Neuron (in vitro differentiated cells): ENCODE measurements at regions not wholly inside any gene's neighbourhood (a gene's known extent, or its start where the extent isn't known, plus 50 kb on each side); places are given as distances from the start of the nearest gene placed in this dataset.
"Not testable (repeated sequence)": the region's sequence is repeated elsewhere in the genome, so short reads cannot be mapped to it uniquely, and the experiment has no call there.

Experiments used
- H2AFZ ChIP-seq: one replicate; pipeline ENCODE4 v1.6.1; 2013; ENCODE audit warnings: low read depth, mild to moderate bottlenecking, inconsistent platforms, low read length, moderate library complexity
- H3K27me3 ChIP-seq: one replicate; pipeline ENCODE4 v1.6.1; 2013; ENCODE audit warnings: low read length; ENCODE audit not compliant: insufficient read depth
- H3K36me3 ChIP-seq: one replicate; pipeline ENCODE4 v1.6.1; 2013; ENCODE audit warnings: low read length; ENCODE audit not compliant: insufficient read depth
- H3K4me1 ChIP-seq: one replicate; pipeline ENCODE4 v1.6.1; 2013; ENCODE audit warnings: low read length; ENCODE audit not compliant: insufficient read depth
- H3K4me3 ChIP-seq: 2 replicates; pipeline ENCODE4 v1.5.1; 2013; ENCODE audit warnings: mild to moderate bottlenecking, low read length, moderate library complexity
- H3K9me3 ChIP-seq: one replicate; pipeline ENCODE4 v1.6.1; 2013; ENCODE audit warnings: low read length

GRCh38 chr6:168840932-168841331 is 399.9 kb downstream of the SMOC2 start:
- not testable (repeated sequence) for H3K9me3 ChIP-seq, H3K36me3 ChIP-seq, H3K4me3 ChIP-seq, H2AFZ ChIP-seq, H3K27me3 ChIP-seq
- H3K4me1 ChIP-seq: peaks cover 26% of the 10 kb centered on the region

GRCh38 chr6:168840299-168840698 is 399.3 kb downstream of the SMOC2 start:
- peaks cover 23% of the 10 kb centered on the region for H3K4me1 ChIP-seq
- H3K9me3 ChIP-seq, H3K36me3 ChIP-seq, H3K27me3 ChIP-seq, H2AFZ ChIP-seq, H3K4me3 ChIP-seq: not testable (repeated sequence)

GRCh38 chr6:168838037-168838399 is 397.0 kb downstream of the SMOC2 start:
- no peaks in the 10 kb centered on the region for H3K27me3 ChIP-seq
- H3K36me3 ChIP-seq: no peaks in the 10 kb centered on the region
- H3K4me1 ChIP-seq: peaks cover 16% of the 10 kb centered on the region
- H3K4me3 ChIP-seq: no peak overlapping the region
- H3K9me3 ChIP-seq: peaks cover 5% of the 10 kb centered on the region
- H2AFZ ChIP-seq: no peak overlapping the region

GRCh38 chr6:168837254-168838036 is 396.5 kb downstream of the SMOC2 start:
- peaks cover 2% of the 10 kb centered on the region for H3K9me3 ChIP-seq
- peaks cover 16% of the 10 kb centered on the region for H3K4me1 ChIP-seq
- no peaks in the 10 kb centered on the region for H3K27me3 ChIP-seq
- no peaks in the 10 kb centered on the region for H3K36me3 ChIP-seq
- no peak overlapping the region for H2AFZ ChIP-seq
- H3K4me3 ChIP-seq: no peak overlapping the region

GRCh38 chr6:168835991-168836390 is 395.0 kb downstream of the SMOC2 start:
- Histone ChIP-seq H3K4me3 (no peak overlapping the region), H2AFZ (no peak overlapping the region), H3K36me3 (no peaks in the 10 kb centered on the region), H3K9me3 (peaks cover under 1% of the 10 kb centered on the region), H3K27me3 (no peaks in the 10 kb centered on the region), H3K4me1 (peaks cover 16% of the 10 kb centered on the region)

GRCh38 chr6:168834801-168835200 is 393.8 kb downstream of the SMOC2 start:
- H3K9me3 ChIP-seq: no peaks in the 10 kb centered on the region
- no peaks in the 10 kb centered on the region for H3K36me3 ChIP-seq
- no peak overlapping the region for H2AFZ ChIP-seq
- H3K27me3 ChIP-seq: no peaks in the 10 kb centered on the region
- peaks cover 16% of the 10 kb centered on the region for H3K4me1 ChIP-seq
- H3K4me3 ChIP-seq: no peak overlapping the region

- no peaks in the 10 kb centered on the region for H3K27me3 ChIP-seq
- H3K4me3 ChIP-seq: no peak overlapping the region
- H3K36me3 ChIP-seq: no peaks in the 10 kb centered on the region
- H3K9me3 ChIP-seq: no peaks in the 10 kb centered on the region
- no peak overlapping the region for H2AFZ ChIP-seq
- peaks cover 16% of the 10 kb centered on the region for H3K4me1 ChIP-seq
These were observed 393.1 kb downstream of the SMOC2 start for GRCh38 chr6:168834042-168834587.

- Histone ChIP-seq H3K4me3 (no peak overlapping the region), H3K9me3 (peaks cover 2% of the 10 kb centered on the region), H2AFZ (no peak overlapping the region), H3K36me3 (no peaks in the 10 kb centered on the region), H3K27me3 (no peaks in the 10 kb centered on the region), H3K4me1 (peaks cover 2% of the 10 kb centered on the region)
These were observed 387.8 kb downstream of the SMOC2 start for GRCh38 chr6:168828800-168829199.

GRCh38 chr6:168828035-168828434 is 387.1 kb downstream of the SMOC2 start:
- no peaks in the 10 kb centered on the region for H3K27me3 ChIP-seq
- no peak overlapping the region for H2AFZ ChIP-seq
- H3K36me3 ChIP-seq: no peaks in the 10 kb centered on the region
- peaks cover 9% of the 10 kb centered on the region for H3K4me1 ChIP-seq
- no peak overlapping the region for H3K4me3 ChIP-seq
- peaks cover 2% of the 10 kb centered on the region for H3K9me3 ChIP-seq

GRCh38 chr6:168827586-168827871 is 386.5 kb downstream of the SMOC2 start:
- H3K36me3 ChIP-seq: no peaks in the 10 kb centered on the region
- H3K9me3 ChIP-seq: peaks cover 2% of the 10 kb centered on the region
- H3K27me3 ChIP-seq: no peaks in the 10 kb centered on the region
- H3K4me3 ChIP-seq: no peak overlapping the region
- peak overlapping the region; percentile 34 for H2AFZ ChIP-seq
- H3K4me1 ChIP-seq: peaks cover 9% of the 10 kb centered on the region

- peak overlapping the region; percentile 34 for H2AFZ ChIP-seq
- H3K4me3 ChIP-seq: no peak overlapping the region
- H3K9me3 ChIP-seq: peaks cover 2% of the 10 kb centered on the region
- no peaks in the 10 kb centered on the region for H3K36me3 ChIP-seq
- H3K27me3 ChIP-seq: no peaks in the 10 kb centered on the region
- peaks cover 9% of the 10 kb centered on the region for H3K4me1 ChIP-seq
These were observed 386.0 kb downstream of the SMOC2 start for GRCh38 chr6:168826726-168827585.

GRCh38 chr6:168826078-168826390 is 385.1 kb downstream of the SMOC2 start:
- H3K27me3 ChIP-seq: no peaks in the 10 kb centered on the region
- H3K9me3 ChIP-seq: peaks cover 2% of the 10 kb centered on the region
- no peak overlapping the region for H3K4me3 ChIP-seq
- no peaks in the 10 kb centered on the region for H3K36me3 ChIP-seq
- H2AFZ ChIP-seq: no peak overlapping the region
- H3K4me1 ChIP-seq: peaks cover 9% of the 10 kb centered on the region

GRCh38 chr6:168825226-168826077 is 384.5 kb downstream of the SMOC2 start:
- H3K4me1 ChIP-seq: peaks cover 9% of the 10 kb centered on the region
- peaks cover 2% of the 10 kb centered on the region for H3K9me3 ChIP-seq
- no peak overlapping the region for H3K4me3 ChIP-seq
- no peaks in the 10 kb centered on the region for H3K36me3 ChIP-seq
- no peak overlapping the region for H2AFZ ChIP-seq
- H3K27me3 ChIP-seq: no peaks in the 10 kb centered on the region
